Astrocyte of the cerebellum (primary cell): ENCODE measurements at regions not wholly inside any gene's neighbourhood (a gene's known extent, or its start where the extent isn't known, plus 50 kb on each side); places are given as distances from the start of the nearest gene placed in this dataset.

Experiments
- DNase-seq: peaks from one replicate; pipeline ENCODE4 v3.0.0-alpha.2; 2011; ENCODE audit warnings: low read depth
- H3K4me3 ChIP-seq: 2 replicates; pipeline ENCODE4 v1.5.1; 2011; ENCODE audit warnings: mild to moderate bottlenecking, low read depth, low read length, moderate library complexity
- CTCF ChIP-seq: IDR thresholded peaks from 2 replicates; pipeline ENCODE4 v1.5.1; 2012; ENCODE audit warnings: low read length, low read depth, moderate library complexity, mild to moderate bottlenecking; ENCODE audit errors: missing control alignments
- in situ Hi-C: cut with HindIII; loops from 2 replicates; pipeline ENCODE4 v1.10.0; 2017; ENCODE audit warnings: low sequenced_read_pairs

GRCh38 chr2:204089105-204089504, 152.5 kb downstream of the ICOS start:
- no peak overlapping the region for H3K4me3 ChIP-seq
- in situ Hi-C loops = no loop called here

GRCh38 chr2:204089574-204089973, 153.0 kb downstream of the ICOS start:
- no peak overlapping the region for H3K4me3 ChIP-seq
- in situ Hi-C loops = no loop called here
- DNase-seq = no peak
- TF ChIP-seq CTCF = no peak

More at GRCh38 chr2:204089105-204089504, 152.5 kb downstream of the ICOS start:
- no peak for TF ChIP-seq CTCF
- DNase-seq = no peak

GRCh38 chr2:204090021-204090420, 153.5 kb downstream of the ICOS start:
- no peak overlapping the region for H3K4me3 ChIP-seq
- in situ Hi-C loops = no loop called here
- TF ChIP-seq CTCF = no peak
- no peak for DNase-seq

DNA sequence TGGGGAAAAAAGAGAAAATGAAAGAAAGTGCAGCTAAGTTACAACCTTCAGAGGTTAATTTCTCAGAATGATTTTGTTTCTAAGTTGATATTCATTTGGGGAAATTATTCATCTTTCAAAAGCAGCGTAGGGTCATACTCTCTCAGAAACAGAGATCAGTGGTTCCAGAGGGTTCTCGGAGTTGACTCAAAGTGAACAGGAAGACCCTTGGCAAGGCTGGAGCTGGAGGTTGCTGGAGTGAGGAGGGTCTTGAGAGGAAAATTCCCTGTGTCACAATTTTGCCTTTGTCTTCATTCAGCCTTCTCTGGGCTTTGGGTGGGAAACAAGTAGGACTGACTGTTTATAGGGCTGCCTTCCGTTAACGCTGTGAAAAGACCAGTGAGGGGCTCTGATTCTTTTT, 168.2 kb downstream of the ICOS start:
- H3K4me3 ChIP-seq = no peak overlapping the region
- TF ChIP-seq CTCF = no peak
- DNase-seq = no peak
- in situ Hi-C loops = no loop called here

DNA sequence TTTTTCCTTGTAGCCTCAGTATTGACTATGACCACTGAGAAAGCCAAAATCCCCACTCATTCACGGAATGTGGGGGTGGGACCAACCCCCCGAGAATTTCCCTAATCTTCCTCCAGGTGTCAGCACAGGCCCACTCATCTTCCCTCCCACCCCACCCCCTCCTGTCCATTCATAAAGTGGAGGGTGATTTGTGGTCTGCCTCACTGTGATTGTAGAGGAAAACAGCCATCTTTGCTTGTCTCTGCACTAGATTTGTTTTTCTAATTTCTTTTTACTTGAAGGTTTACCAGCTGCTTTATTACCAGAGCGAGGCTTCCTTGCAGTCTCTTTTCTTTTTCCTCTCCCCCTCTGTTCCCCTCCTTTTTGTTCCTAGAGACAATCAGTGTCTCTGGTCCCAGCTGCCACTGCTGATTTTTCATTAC, 171.8 kb downstream of the ICOS start:
- H3K4me3 ChIP-seq = no peak overlapping the region
- in situ Hi-C loops = no loop called here
- no peak for DNase-seq
- TF ChIP-seq CTCF = peak; percentile 36

DNA sequence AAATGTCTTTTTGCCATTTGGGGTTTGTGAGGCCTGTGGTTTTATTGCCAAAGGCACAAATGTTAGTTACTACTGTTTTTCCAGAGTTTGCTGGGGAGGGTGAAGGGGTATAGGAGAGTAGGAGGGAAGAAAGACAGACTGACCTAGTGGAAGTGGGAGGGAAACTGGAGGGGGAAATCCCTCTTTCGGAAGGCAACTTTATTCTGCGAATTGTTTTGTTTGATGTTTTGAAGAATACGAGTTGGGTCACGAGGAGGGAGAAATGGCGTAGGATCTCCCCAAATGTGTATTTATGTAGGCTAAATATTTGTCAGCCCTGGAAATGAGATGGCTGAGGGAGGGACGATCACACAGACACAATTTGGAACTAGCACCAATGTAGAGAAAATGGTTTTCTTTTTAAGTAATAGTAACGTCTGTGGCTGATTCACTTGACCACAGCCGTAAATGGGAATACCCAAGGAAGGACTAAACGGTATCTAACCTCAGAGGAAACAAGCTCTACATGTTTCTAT, 172.3 kb downstream of the ICOS start:
- H3K4me3 ChIP-seq = no peak overlapping the region
- TF ChIP-seq CTCF = no peak
- in situ Hi-C loops = no loop called here
- no peak for DNase-seq

- H3K4me3 ChIP-seq = no peak overlapping the region
- TF ChIP-seq CTCF = no peak
- DNase-seq = no peak
- in situ Hi-C loops = no loop called here
These were observed 173.1 kb downstream of the ICOS start for GRCh38 chr2:204109681-204110080.
